GM12878 (cell line): ENCODE measurements at regions not wholly inside any gene's neighbourhood (a gene's known extent, or its start where the extent isn't known, plus 50 kb on each side); places are given as distances from the start of the nearest gene placed in this dataset.

Experiments used
- ATAC-seq: fragments of 200-7000 bp; cut with Tn5 transposase; 3 replicates; pipeline ENCODE4 v1.9.1; 2020; ENCODE audit warnings: mild to moderate bottlenecking, moderate library complexity
- BruUV-seq: library from RNA; stranded (reverse); fragments of 400-500 nt; replicated peaks from 2 replicates; lab custom pipeline; 2021; lab: Mats Ljungman, UMichigan
- CTCF ChIA-PET: fragments of 300-600 bp; sonication (Branson Sonifier 250); formaldehyde crosslinking; extraction: SDS; loops from one replicate; lab custom pipeline; 2021; ENCODE audit warnings: inconsistent platforms; lab: Yijun Ruan, JAX
- POLR2A ChIA-PET: fragments of 350-600 bp; formaldehyde crosslinking; extraction: SDS; loops from one replicate; lab custom pipeline; 2021; ENCODE audit warnings: inconsistent platforms; lab: Charles Lee
- RAD21 ChIA-PET: fragments of 300-600 bp; sonication (Branson Sonifier 250); formaldehyde crosslinking; loops from one replicate; lab custom pipeline; 2023; ENCODE audit warnings: antibody characterized with exemption; ENCODE audit not compliant: unreplicated experiment; lab: Charles Lee
- SMC1A ChIA-PET: fragments of 300-600 bp; sonication (Branson Sonifier 250); formaldehyde crosslinking; loops from one replicate; lab custom pipeline; 2023; ENCODE audit not compliant: unreplicated experiment, uncharacterized antibody; lab: Charles Lee
- DNase-seq: peaks from one replicate; pipeline ENCODE4 v3.0.0-alpha.2; 2011; ENCODE audit warnings: low read depth, low spot score
- FAIRE-seq: peaks from 3 replicates; lab custom pipeline; 2011; peaks lifted over from hg19 to GRCh38; lab: Jason Lieb, UNC
- H2AFZ ChIP-seq: 2 replicates; pipeline ENCODE4 v1.6.0; 2011; ENCODE audit warnings: low read depth, low read length, control low read depth; ENCODE audit not compliant: control insufficient read depth
- H3K27ac ChIP-seq: 2 replicates; pipeline ENCODE4 v1.5.1; 2011; ENCODE audit warnings: control low read depth; ENCODE audit not compliant: control insufficient read depth, insufficient read depth
- H3K27me3 ChIP-seq, 2 experiments: replicated peaks in 1 of 2; 2 replicates each; pipeline versions ENCODE4 v1.6.0 to v1.6.1; 2011; ENCODE audit warnings: low read length in 1 of 2; ENCODE audit not compliant: control insufficient read depth in 2 of 2, insufficient read depth in 2 of 2
- H3K36me3 ChIP-seq, 2 experiments: 2 replicates each; pipeline ENCODE4 v1.5.1; 2011; ENCODE audit warnings: low read length in 1 of 2; ENCODE audit not compliant: control insufficient read depth in 2 of 2, insufficient read depth in 2 of 2
- H3K4me1 ChIP-seq: 2 replicates; pipeline ENCODE4 v1.6.1; 2011; ENCODE audit warnings: mild to moderate bottlenecking, low read length, moderate library complexity, mixed read lengths; ENCODE audit not compliant: control insufficient read depth, insufficient read depth
- H3K4me2 ChIP-seq: 2 replicates; pipeline ENCODE4 v1.6.0; 2011; ENCODE audit warnings: control low read depth; ENCODE audit not compliant: control insufficient read depth, insufficient read depth
- H3K4me3 ChIP-seq: fragments of 200-600 bp; sonication (generic); 2 replicates; pipeline ENCODE4 v1.5.1; 2016
- H3K79me2 ChIP-seq: 2 replicates; pipeline ENCODE4 v1.6.0; 2011; ENCODE audit warnings: low read length; ENCODE audit not compliant: control insufficient read depth, insufficient read depth
- H3K9ac ChIP-seq: 2 replicates; pipeline ENCODE4 v1.8.0; 2011; ENCODE audit warnings: low read length, control low read depth, mixed read lengths; ENCODE audit not compliant: control insufficient read depth, insufficient read depth
- H3K9me3 ChIP-seq: replicated peaks from 3 replicates; pipeline ENCODE4 v1.5.1; 2011; ENCODE audit warnings: mild to moderate bottlenecking, low read length; ENCODE audit not compliant: control insufficient read depth, insufficient read depth
- H4K20me1 ChIP-seq: 2 replicates; pipeline ENCODE4 v1.6.0; 2011; ENCODE audit not compliant: control insufficient read depth, insufficient read depth
- CBX5 ChIP-seq: sonication (generic); IDR thresholded peaks from 2 replicates; pipeline ENCODE4 v1.6.1; 2016; ENCODE audit warnings: low read depth, moderate library complexity, mild to moderate bottlenecking, inconsistent platforms
- CHD4 ChIP-seq: fragments of 200-600 bp; sonication (generic); IDR thresholded peaks from 2 replicates; pipeline ENCODE4 v1.6.1; 2016; ENCODE audit warnings: mild to moderate bottlenecking
- EZH2 ChIP-seq: IDR thresholded peaks from 2 replicates; pipeline ENCODE4 v1.6.1; 2012; ENCODE audit warnings: low read depth, mild to moderate bottlenecking, control low read depth, inconsistent platforms, low read length, borderline replicate concordance; ENCODE audit not compliant: control insufficient read depth
- FOXM1 ChIP-seq: IDR thresholded peaks from 2 replicates; pipeline ENCODE4 v1.6.1; 2012; ENCODE audit warnings: low read depth, mild to moderate bottlenecking, inconsistent platforms, low read length, moderate library complexity
- HDAC6 ChIP-seq: fragments of 200-600 bp; sonication (generic); IDR thresholded peaks from one replicate; pipeline ENCODE4 v1.8.0; 2017; ENCODE audit warnings: antibody characterized with exemption; ENCODE audit not compliant: unreplicated experiment
- IRF4 ChIP-seq: IDR thresholded peaks from 2 replicates; pipeline ENCODE4 v1.6.1; 2011; ENCODE audit warnings: low read depth, low read length
- JUND ChIP-seq: IDR thresholded peaks from 2 replicates; pipeline ENCODE4 v1.6.1; 2012; ENCODE audit warnings: low read depth, mild to moderate bottlenecking, low read length, improper control_type of control experiment, moderate library complexity
- MEF2A ChIP-seq: IDR thresholded peaks from 2 replicates; pipeline ENCODE4 v1.6.1; 2011; ENCODE audit warnings: low read depth, mild to moderate bottlenecking, low read length, moderate library complexity; ENCODE audit not compliant: insufficient read depth
- MEF2B ChIP-seq: fragments of 450-650 bp; IDR thresholded peaks from 2 replicates; pipeline ENCODE4 v1.6.1; 2018; ENCODE audit warnings: mild to moderate bottlenecking, moderate library complexity; ENCODE audit not compliant: partially characterized antibody, poor library complexity, severe bottlenecking
- MYB ChIP-seq: fragments of 150-350 bp; IDR thresholded peaks from 2 replicates; pipeline ENCODE4 v1.6.1; 2014; ENCODE audit warnings: mild to moderate bottlenecking, low read depth, low read length, borderline replicate concordance
- NRF1 ChIP-seq: conservative IDR thresholded peaks from 2 replicates; pipeline ENCODE4 v1.6.1; 2011; ENCODE audit warnings: mild to moderate bottlenecking, low read depth, low read length, improper control_type of control experiment
- PML ChIP-seq: IDR thresholded peaks from 2 replicates; pipeline ENCODE4 v1.6.1; 2012; ENCODE audit warnings: low read length, inconsistent platforms
- POLR2AphosphoS2 ChIP-seq: IDR thresholded peaks from 2 replicates; pipeline ENCODE4 v1.6.1; 2011; ENCODE audit warnings: low read depth, mild to moderate bottlenecking, low read length, improper control_type of control experiment, moderate library complexity
- RBBP5 ChIP-seq: fragments of 200-600 bp; sonication (generic); conservative IDR thresholded peaks from 2 replicates; pipeline ENCODE4 v1.6.1; 2016
- SP1 ChIP-seq: IDR thresholded peaks from one replicate; pipeline ENCODE4 v1.6.1; 2011; ENCODE audit warnings: low read depth, low read length
- ZNF24 ChIP-seq: fragments of 450-650 bp; IDR thresholded peaks from 2 replicates; pipeline ENCODE4 v1.6.1; 2017; ENCODE audit warnings: antibody characterized with exemption, mild to moderate bottlenecking
- WGBS: methylation state at CpG from one replicate; pipeline ENCODE4 v1.1.6; 2016; ENCODE audit warnings: low lambda C conversion rate; ENCODE audit not compliant: insufficient replicate concordance, insufficient coverage; ENCODE audit errors: missing lambda C conversion rate; 5-methylcytosine and 5-hydroxymethylcytosine counted together
- in situ Hi-C: fragments of 300-500 bp; cut with MboI; formaldehyde crosslinking; loops from 9 replicates; pipeline ENCODE4 v1.14.3; 2018; ENCODE audit warnings: mixed read lengths
- intact Hi-C: fragments of 100-400 bp; cut with micrococcal nuclease; formaldehyde crosslinking; loops from one replicate; pipeline ENCODE4 v1.14.2; 2022; ENCODE audit not compliant: unreplicated experiment
- TF ChIP-seq, protein P1 (sequence below): IDR thresholded peaks from 2 replicates; pipeline ENCODE4 v1.6.1; 2012; ENCODE audit warnings: low read depth, low read length, improper control_type of control experiment
- TF ChIP-seq, protein P2 (sequence below): IDR thresholded peaks from 2 replicates; pipeline ENCODE4 v1.6.1; 2011; ENCODE audit warnings: mild to moderate bottlenecking, low read depth, low read length, moderate library complexity; ENCODE audit not compliant: insufficient replicate concordance

DNA sequence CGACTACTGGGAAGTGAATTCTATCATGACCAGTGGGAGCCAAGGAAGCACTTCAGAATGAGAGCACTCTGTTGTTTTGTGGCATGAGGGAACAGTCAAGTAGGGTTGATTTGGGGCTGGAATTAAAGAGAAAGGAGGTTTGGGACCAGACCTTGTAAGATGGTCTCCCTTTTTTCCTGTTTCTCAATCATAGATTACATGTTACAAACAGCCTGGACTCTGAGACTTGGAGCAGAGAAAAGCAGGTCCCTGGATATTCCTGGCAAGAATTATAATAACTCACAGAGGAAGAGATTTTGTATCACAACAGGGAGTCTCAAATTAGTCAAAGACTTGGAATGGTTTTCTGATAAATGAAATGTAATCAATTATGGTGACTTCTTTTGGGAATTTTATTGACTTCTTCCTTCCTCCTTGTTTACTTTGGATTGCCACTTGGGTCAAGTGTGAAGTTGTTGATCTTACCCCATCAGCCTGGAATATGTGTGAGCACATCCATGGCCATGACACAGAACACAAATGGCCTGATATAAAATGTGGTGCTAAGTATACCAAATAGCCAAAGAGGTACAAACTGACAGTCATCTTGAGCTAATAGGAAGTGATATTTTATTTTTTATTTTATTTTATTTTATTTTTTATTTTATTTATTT, 131.0 kb upstream of the OSMR start:
- BruUV-seq, result no TSS peak
- Histone ChIP-seq H3K9me3 (no peaks in the 10 kb centered on the region), H3K4me2 (no peak overlapping the region), H3K27me3 (no peaks in the 10 kb centered on the region), H3K27ac (no peak overlapping the region), H2AFZ (no peak overlapping the region), H3K79me2 (no peaks in the 10 kb centered on the region), H3K36me3 (no peaks in the 10 kb centered on the region), H3K4me1 (no peaks in the 10 kb centered on the region), H4K20me1 (no peaks in the 10 kb centered on the region), H3K9ac (no peak overlapping the region), H3K4me3 (no peak overlapping the region)
- FAIRE-seq, result no peak
- POLR2A ChIA-PET, result no interaction called here
- CTCF ChIA-PET, result no interaction called here
- TF ChIP-seq MYB (no peak), CHD4 (no peak), RBBP5 (no peak), EZH2 (no peak), SP1 (no peak), ZNF24 (no peak), HDAC6 (no peak), MEF2A (no peak), NRF1 (no peak), JUND (no peak), POLR2AphosphoS2 (no peak), MEF2B (no peak), IRF4 (no peak), PML (no peak), CBX5 (no peak), FOXM1 (no peak)
- TF ChIP-seq, protein P1, sequence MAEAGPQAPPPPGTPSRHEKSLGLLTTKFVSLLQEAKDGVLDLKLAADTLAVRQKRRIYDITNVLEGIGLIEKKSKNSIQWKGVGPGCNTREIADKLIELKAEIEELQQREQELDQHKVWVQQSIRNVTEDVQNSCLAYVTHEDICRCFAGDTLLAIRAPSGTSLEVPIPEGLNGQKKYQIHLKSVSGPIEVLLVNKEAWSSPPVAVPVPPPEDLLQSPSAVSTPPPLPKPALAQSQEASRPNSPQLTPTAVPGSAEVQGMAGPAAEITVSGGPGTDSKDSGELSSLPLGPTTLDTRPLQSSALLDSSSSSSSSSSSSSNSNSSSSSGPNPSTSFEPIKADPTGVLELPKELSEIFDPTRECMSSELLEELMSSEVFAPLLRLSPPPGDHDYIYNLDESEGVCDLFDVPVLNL, result no peak
- TF ChIP-seq, protein P2, sequence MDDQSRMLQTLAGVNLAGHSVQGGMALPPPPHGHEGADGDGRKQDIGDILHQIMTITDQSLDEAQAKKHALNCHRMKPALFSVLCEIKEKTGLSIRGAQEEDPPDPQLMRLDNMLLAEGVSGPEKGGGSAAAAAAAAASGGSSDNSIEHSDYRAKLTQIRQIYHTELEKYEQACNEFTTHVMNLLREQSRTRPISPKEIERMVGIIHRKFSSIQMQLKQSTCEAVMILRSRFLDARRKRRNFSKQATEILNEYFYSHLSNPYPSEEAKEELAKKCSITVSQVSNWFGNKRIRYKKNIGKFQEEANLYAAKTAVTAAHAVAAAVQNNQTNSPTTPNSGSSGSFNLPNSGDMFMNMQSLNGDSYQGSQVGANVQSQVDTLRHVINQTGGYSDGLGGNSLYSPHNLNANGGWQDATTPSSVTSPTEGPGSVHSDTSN, result no peak
- no peak for ATAC-seq
- in situ Hi-C loops (no loop called here), intact Hi-C loops (no loop called here)
- DNase-seq, result no peak
- WGBS, result 0% methylated on average over 1 of the region's 1 CpG
- SMC1A ChIA-PET, result interaction anchor here (0.8 kb wide), 1 partner anchor 10 kb away, joined by 4 read pairs; no protein-coding TSS in a partner anchor
- RAD21 ChIA-PET, result no interaction called here
